ENCODE measurements at regions not wholly inside any gene's neighbourhood (a gene's known extent, or its start where the extent isn't known, plus 50 kb on each side); places are given as distances from the start of the nearest gene placed in this dataset.
"Not testable (repeated sequence)": the region's sequence is repeated elsewhere in the genome, so short reads cannot be mapped to it uniquely, and the experiment has no call there.

DNA sequence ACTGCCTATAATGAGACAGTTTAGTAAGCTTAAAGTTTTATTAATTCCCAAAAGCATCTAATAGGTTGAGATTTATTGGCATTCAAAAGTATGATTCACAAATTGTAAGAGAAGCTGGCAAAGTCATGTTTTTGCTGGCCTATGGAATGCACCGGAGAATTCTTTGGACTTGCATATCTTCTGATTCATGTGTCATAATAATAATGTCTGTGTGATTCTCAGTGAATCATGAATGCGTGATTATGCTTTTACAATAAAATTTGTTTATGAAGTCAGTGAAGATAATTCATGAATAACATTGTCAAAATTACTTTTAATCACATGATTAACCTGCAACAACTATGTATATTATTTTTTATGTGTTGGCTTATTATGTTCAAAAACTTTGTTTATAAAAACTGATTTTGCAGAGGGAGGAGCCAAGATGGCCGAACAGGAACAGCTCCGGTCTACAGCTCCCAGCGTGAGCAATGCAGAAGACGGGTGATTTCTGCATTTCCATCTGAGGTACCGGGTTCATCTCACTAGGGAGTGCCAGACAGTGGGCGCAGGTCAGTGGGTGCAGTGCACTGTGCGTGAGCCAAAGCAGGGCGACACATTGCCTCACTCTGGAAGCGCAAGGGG, 389.2 kb downstream of the SRGAP2C start:
- not testable (repeated sequence) for H3K9me3 Mint-ChIP-seq; H3K27me3 Mint-ChIP-seq; H3K27ac Mint-ChIP-seq; H3K4me3 Mint-ChIP-seq; H3K4me1 Mint-ChIP-seq; ATAC-seq (replicated peaks)
- peaks cover 15% of the 10 kb centered on the region for H3K36me3 Mint-ChIP-seq (ENCODE audit: low read depth)

DNA sequence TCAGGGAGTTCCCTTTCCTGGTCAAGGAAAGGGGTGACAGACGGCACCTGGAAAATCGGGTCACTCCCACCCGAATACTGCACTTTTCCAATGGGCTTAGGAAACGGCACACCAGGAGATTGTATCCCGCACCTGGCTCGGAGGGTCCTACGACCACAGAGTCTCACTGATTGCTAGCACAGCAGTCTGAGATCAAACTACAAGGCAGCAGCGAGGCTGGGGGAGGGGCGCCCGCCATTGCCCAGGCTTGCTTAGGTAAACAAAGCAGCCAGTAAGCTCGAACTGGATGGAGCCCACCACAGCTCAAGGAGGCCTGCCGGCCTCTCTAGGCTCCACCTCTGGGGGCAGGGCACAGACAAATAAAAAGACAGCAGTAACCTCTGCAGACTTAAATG, 389.7 kb downstream of the SRGAP2C start:
- peaks cover 15% of the 10 kb centered on the region for H3K36me3 Mint-ChIP-seq (ENCODE audit: low read depth)
- not testable (repeated sequence) for H3K4me3 Mint-ChIP-seq; H3K27me3 Mint-ChIP-seq; ATAC-seq (replicated peaks); H3K9me3 Mint-ChIP-seq; H3K27ac Mint-ChIP-seq; H3K4me1 Mint-ChIP-seq

DNA sequence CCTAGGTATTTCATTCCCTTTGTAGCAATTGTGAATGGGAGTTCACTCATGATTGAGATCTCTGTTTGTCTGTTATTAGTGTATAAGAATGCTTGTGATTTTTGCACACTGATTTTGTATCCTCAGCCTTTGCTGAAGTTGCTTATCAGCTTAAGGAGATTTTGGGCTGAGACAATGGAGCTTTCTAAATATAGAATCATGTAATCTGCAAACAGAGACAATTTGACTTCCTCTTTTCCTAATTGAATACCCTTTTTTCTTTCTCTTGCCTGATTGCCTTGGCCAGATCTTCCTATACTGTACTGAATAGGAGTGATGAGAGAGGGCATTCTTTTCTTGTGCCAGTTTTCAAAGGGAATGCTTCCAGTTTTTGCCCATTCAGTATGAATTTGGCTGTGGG, 398.1 kb downstream of the SRGAP2C start:
- not testable (repeated sequence) for H3K27me3 Mint-ChIP-seq; H3K4me3 Mint-ChIP-seq; H3K4me1 Mint-ChIP-seq; ATAC-seq (replicated peaks); H3K27ac Mint-ChIP-seq
- Mint-ChIP-seq H3K36me3 (ENCODE audit: low read depth) (peaks cover 20% of the 10 kb centered on the region), H3K9me3 (peaks cover 13% of the 10 kb centered on the region)

DNA sequence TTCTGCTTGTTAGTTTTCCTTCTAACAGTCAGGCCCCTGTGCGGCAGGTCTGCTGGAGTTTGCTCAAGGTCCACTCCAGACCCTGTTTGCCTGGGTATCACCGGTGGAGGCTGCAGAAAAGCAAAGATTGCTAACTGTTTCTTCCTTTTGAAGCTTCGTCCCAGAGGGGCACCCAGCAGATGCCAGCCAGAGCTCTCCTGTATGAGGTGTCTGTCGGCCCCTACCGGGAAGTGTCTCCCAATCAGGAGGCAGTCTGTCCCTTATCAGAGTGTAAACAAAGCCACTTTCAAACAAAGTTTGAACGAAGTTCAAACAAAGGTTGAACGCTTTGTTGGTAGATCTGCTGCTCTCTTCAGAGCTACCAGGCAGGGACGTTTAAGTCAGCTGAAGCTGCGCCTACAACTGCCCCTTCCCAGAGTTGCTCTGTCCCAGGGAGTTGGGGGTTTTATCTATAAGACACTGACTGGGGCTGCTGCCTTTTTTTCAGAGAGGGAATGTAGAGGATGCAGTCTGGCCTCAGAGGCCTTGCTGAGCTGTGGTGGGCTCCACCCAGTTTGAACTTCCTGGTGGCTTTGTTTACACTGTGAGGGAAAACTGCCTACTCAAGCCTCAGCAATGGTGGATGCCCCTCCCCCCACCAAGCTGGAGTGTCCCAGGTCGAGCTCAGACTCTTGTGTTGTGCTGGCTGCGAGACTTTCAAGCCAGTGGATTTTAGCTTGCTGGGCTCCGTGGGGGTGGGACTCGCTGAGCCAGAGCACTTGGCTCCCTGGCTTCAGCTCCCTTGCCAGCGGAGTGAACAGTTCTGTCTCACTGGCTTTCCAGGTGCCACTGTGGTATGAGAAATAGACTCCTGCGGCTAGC, 401.8 kb downstream of the SRGAP2C start:
- Mint-ChIP-seq H3K36me3 (ENCODE audit: low read depth) (peaks cover 20% of the 10 kb centered on the region), H3K27me3 (no peaks in the 10 kb centered on the region), H3K27ac (no peak overlapping the region), H3K4me1 (peaks cover 7% of the 10 kb centered on the region), H3K9me3 (peaks cover 19% of the 10 kb centered on the region), H3K4me3 (no peak overlapping the region)
- ATAC-seq (replicated peaks): no peak

DNA sequence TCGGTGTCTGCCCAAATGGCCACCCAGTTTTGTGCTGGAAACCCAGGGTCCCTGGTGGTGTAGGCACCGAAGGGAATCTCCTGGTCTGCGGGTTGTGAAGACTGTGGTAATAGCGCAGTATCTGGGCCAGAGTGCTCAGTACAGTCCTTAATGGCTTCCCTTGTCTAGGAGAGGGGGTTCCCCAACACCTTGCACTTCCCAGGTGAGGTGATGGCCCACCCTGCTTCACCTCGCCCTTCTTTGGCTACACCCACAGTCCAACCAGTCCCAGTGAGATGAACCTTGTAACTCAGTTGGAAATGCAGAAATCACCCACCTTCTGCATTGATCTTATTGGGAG, 402.4 kb downstream of the SRGAP2C start:
- Mint-ChIP-seq H3K9me3 (peaks cover 19% of the 10 kb centered on the region), H3K36me3 (ENCODE audit: low read depth) (peaks cover 14% of the 10 kb centered on the region), H3K27ac (no peak overlapping the region), H3K27me3 (no peaks in the 10 kb centered on the region), H3K4me1 (peaks cover 7% of the 10 kb centered on the region), H3K4me3 (no peak overlapping the region)
- ATAC-seq (replicated peaks): no peak

DNA sequence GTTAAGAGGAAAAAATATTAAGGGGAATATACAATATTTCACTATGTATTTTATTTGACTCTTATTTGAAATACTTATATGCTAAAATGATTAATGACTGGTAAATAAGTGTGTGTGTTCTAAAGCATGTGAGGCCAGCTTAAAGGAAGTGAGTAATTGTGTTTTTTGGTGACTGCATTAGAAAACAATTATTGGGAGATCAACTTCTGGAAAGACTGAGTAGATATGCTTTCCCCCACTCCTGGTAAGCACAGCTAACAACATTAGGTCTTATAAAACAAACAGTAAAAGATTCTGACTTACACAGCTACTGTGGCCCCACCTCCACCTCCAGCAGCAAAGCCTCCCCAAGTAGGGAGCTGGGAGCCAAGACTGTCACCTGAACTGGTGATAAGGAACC, 403.0 kb downstream of the SRGAP2C start:
- Mint-ChIP-seq H3K4me1 (peaks cover 7% of the 10 kb centered on the region), H3K36me3 (ENCODE audit: low read depth) (peaks cover 14% of the 10 kb centered on the region), H3K9me3 (peaks cover 19% of the 10 kb centered on the region), H3K27me3 (no peaks in the 10 kb centered on the region), H3K27ac (no peak overlapping the region), H3K4me3 (no peak overlapping the region)
- ATAC-seq (replicated peaks): no peak

DNA sequence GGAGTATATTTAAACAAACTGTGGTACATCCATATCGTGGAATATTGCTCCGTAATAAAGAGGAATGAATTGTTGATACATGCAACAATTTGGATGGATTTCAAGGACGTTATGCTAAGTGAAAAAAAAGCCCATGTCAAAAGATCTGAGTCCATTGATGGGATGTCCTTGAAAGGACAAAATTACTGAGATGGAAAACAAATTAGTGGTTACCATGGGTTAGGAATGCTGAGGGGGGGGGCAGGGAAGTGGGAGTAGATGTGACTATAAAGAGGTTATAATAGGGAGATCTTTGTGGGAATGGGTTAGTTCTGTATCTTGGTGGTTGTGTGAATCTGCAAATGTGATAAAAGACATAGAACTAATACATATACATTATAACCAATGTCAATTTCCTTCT, 409.3 kb downstream of the SRGAP2C start:
- ATAC-seq (replicated peaks): no peak
- peaks cover 4% of the 10 kb centered on the region for H3K4me1 Mint-ChIP-seq
- H3K36me3 Mint-ChIP-seq (ENCODE audit: low read depth): peaks cover 18% of the 10 kb centered on the region
- no peak overlapping the region for H3K4me3 Mint-ChIP-seq
- no peak overlapping the region for H3K27ac Mint-ChIP-seq
- no peaks in the 10 kb centered on the region for H3K9me3 Mint-ChIP-seq
- H3K27me3 Mint-ChIP-seq: no peaks in the 10 kb centered on the region

DNA sequence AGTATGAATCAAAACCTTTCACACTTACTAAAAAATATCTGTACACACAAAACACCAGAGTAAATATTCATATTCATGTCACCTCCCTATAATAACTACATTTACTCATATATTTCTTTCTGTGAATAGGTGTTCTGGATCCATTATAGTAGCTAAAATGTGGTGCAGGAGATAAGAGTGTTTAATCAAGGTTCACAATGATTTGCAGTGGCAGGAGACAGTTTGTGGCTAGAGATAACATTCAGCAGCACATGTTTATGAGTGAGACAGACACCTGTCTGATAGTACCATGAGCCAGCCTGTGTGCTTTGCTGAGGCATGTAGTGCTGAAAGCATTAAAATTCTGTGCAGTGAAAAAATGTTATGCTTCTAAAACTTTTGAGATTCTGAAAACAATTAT, 410.3 kb downstream of the SRGAP2C start:
- Mint-ChIP-seq H3K27me3 (no peaks in the 10 kb centered on the region), H3K4me1 (peaks cover 4% of the 10 kb centered on the region), H3K4me3 (no peak overlapping the region), H3K9me3 (peaks cover 3% of the 10 kb centered on the region), H3K36me3 (ENCODE audit: low read depth) (peaks cover 18% of the 10 kb centered on the region), H3K27ac (no peak overlapping the region)
- ATAC-seq (replicated peaks): no peak

DNA sequence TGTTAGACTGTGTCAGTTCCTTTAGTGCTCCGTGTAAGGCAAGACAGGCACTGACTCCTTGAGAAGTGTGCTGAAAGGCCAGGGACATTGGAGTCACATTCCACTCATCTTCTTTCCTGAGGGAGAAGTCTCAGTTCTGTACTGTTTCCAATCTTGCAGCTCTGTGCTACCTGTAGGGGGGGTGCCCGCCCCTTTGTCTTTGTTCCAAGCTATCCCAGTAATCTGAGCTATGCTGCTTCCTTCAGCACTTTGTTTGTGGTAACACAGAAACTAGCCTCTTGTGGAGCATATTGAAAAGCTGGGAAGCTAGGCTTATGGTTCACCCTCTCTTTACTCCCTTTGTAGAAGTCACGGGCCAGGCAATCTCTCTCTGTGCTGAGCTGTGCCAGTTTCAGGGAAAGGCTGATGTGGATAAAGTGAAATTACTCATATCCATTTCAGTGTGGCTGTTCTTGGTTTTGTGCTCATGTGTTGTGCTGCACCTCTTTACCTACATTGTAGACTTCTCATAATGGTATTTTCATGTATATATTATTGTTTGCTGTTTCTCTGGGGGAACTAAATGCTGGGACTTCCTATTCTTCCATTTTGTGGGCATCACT, 420.2 kb downstream of the SRGAP2C start:
- peak; percentile 87 for ATAC-seq (replicated peaks)
- not testable (repeated sequence) for H3K4me1 Mint-ChIP-seq, H3K27ac Mint-ChIP-seq, H3K4me3 Mint-ChIP-seq, H3K27me3 Mint-ChIP-seq
- Mint-ChIP-seq H3K9me3 (peaks cover 18% of the 10 kb centered on the region), H3K36me3 (ENCODE audit: low read depth) (peaks cover 22% of the 10 kb centered on the region)

DNA sequence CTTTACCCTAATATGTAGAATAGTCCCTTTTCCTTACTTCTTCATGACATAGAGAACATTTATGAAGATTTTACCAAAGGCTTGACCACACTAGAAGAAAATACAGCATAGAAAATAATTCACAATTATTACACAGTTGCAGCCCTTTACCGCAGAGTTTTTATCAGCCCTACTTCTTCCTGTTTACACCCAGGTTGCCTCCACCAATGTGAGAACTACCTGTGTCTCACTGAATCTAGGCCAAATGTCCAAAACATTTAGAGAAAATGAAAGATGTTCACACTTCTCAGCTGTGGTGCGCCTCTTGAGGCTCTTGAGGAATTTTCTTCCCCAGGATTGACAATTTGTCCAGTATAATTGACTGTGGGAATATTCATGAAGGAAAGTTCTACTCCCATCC, 422.7 kb downstream of the SRGAP2C start:
- not testable (repeated sequence) for H3K9me3 Mint-ChIP-seq; H3K27ac Mint-ChIP-seq; H3K4me3 Mint-ChIP-seq; H3K27me3 Mint-ChIP-seq; H3K4me1 Mint-ChIP-seq; H3K36me3 Mint-ChIP-seq (ENCODE audit: low read depth); ATAC-seq (replicated peaks)
